GM19397 (cell line): ENCODE measurements at regions not wholly inside any gene's neighbourhood (a gene's known extent, or its start where the extent isn't known, plus 50 kb on each side); places are given as distances from the start of the nearest gene placed in this dataset.
"Not testable (repeated sequence)": the region's sequence is repeated elsewhere in the genome, so short reads cannot be mapped to it uniquely, and the experiment has no call there.

Experiments
- ATAC-seq: cut with Tn5 transposase; IDR thresholded peaks from one replicate; pipeline ENCODE4 v1.9.1; 2021; ENCODE audit warnings: mild to moderate bottlenecking, moderate library complexity; ENCODE audit not compliant: unreplicated experiment

GRCh38 chr11:37843603-37844002 is 1245.6 kb upstream of the RAG2 start:
- no peak for ATAC-seq

GRCh38 chr11:37841016-37841415 is 1243.0 kb upstream of the RAG2 start:
- ATAC-seq: no peak

- ATAC-seq: not testable (repeated sequence)
Measured at GRCh38 chr11:37840345-37840744, 1242.3 kb upstream of the RAG2 start.

GRCh38 chr11:37830529-37830928 is 1232.5 kb upstream of the RAG2 start:
- no peak for ATAC-seq

GRCh38 chr11:37817727-37818270 is 1219.8 kb upstream of the RAG2 start:
- no peak for ATAC-seq

- no peak for ATAC-seq
Measured at GRCh38 chr11:37812281-37812880, 1214.3 kb upstream of the RAG2 start.

GRCh38 chr11:37811349-37811748 is 1213.3 kb upstream of the RAG2 start:
- no peak for ATAC-seq

GRCh38 chr11:37804666-37805065 is 1206.6 kb upstream of the RAG2 start:
- no peak for ATAC-seq

GRCh38 chr11:37788141-37788877 is 1190.3 kb upstream of the RAG2 start:
- ATAC-seq: no peak

GRCh38 chr11:37786214-37786755 is 1188.2 kb upstream of the RAG2 start:
- no peak for ATAC-seq

- no peak for ATAC-seq
Measured at GRCh38 chr11:37774441-37774840, 1176.4 kb upstream of the RAG2 start.

GRCh38 chr11:37770145-37770544 is 1172.1 kb upstream of the RAG2 start:
- ATAC-seq: no peak

- ATAC-seq: no peak
Measured at GRCh38 chr11:37762079-37762478, 1164.0 kb upstream of the RAG2 start.

GRCh38 chr11:37755521-37755920 is 1157.5 kb upstream of the RAG2 start:
- ATAC-seq: no peak

GRCh38 chr11:37748641-37749040 is 1150.6 kb upstream of the RAG2 start:
- ATAC-seq: no peak

- no peak for ATAC-seq
Measured at GRCh38 chr11:37747121-37747520, 1149.1 kb upstream of the RAG2 start.

GRCh38 chr11:37727371-37727770 is 1129.3 kb upstream of the RAG2 start:
- ATAC-seq: no peak

- ATAC-seq: no peak
Measured at GRCh38 chr11:37724315-37724714, 1126.3 kb upstream of the RAG2 start.

- ATAC-seq: no peak
Measured at GRCh38 chr11:37721485-37721884, 1123.4 kb upstream of the RAG2 start.

- no peak for ATAC-seq
Measured at GRCh38 chr11:37718431-37718999, 1120.5 kb upstream of the RAG2 start.

- ATAC-seq: no peak
Measured at GRCh38 chr11:37712251-37712650, 1114.2 kb upstream of the RAG2 start.

GRCh38 chr11:37710031-37710430 is 1112.0 kb upstream of the RAG2 start:
- no peak for ATAC-seq
